Endothelial cell (in vitro differentiated cells): ENCODE measurements at regions not wholly inside any gene's neighbourhood (a gene's known extent, or its start where the extent isn't known, plus 50 kb on each side); places are given as distances from the start of the nearest gene placed in this dataset.

ENCODE experiments used
- DNase-seq: peaks from one replicate; pipeline ENCODE4 v3.0.0; 2021; ENCODE audit warnings: low spot score
- H3K27ac Mint-ChIP-seq: one replicate; pipeline ENCODE4 v1.8.0; 2021; ENCODE audit warnings: mixed read lengths, inconsistent platforms; ENCODE audit not compliant: unreplicated experiment
- H3K27me3 Mint-ChIP-seq: one replicate; pipeline ENCODE4 v1.8.0; 2021; ENCODE audit warnings: mild to moderate bottlenecking, moderate library complexity, mixed read lengths, inconsistent platforms; ENCODE audit not compliant: unreplicated experiment
- H3K36me3 Mint-ChIP-seq: one replicate; pipeline ENCODE4 v1.8.0; 2021; ENCODE audit warnings: mild to moderate bottlenecking, low read depth, mixed read lengths, inconsistent platforms; ENCODE audit not compliant: unreplicated experiment
- H3K4me1 Mint-ChIP-seq: one replicate; pipeline ENCODE4 v1.8.0; 2021; ENCODE audit warnings: mild to moderate bottlenecking, mixed read lengths, inconsistent platforms; ENCODE audit not compliant: unreplicated experiment
- H3K4me3 Mint-ChIP-seq: one replicate; pipeline ENCODE4 v1.8.0; 2021; ENCODE audit warnings: mild to moderate bottlenecking, mixed read lengths, inconsistent platforms; ENCODE audit not compliant: unreplicated experiment
- H3K9me3 Mint-ChIP-seq: one replicate; pipeline ENCODE4 v1.8.0; 2021; ENCODE audit warnings: mixed read lengths, inconsistent platforms; ENCODE audit not compliant: unreplicated experiment
- TF ChIP-seq, protein P1 (sequence below): fragments of 200-600 bp; sonication (generic); IDR thresholded peaks from one replicate; pipeline ENCODE4 v1.5.0; 2021; ENCODE audit warnings: antibody characterized with exemption; ENCODE audit not compliant: unreplicated experiment

DNA sequence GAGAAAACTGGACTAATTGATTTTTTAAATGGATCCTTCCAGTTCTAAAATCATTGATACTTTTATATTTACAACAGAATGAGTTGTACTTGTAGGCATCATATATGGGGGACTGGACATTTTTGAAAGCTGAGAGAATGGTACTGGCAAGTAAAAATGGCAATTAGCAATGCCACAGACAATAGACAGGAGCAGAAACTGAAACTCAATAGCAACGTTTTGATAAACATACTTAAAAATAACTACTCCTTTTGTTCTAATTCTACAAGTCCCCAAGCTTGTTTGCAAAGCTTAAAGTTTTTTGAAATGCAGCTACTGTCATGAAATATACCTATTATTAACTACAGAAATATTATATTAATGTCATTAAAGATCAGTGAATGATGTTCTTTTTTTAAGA lies 52.8 kb upstream of the FBXL7 start:
- no peaks in the 10 kb centered on the region for H3K9me3 Mint-ChIP-seq
- H3K4me3 Mint-ChIP-seq: no peak overlapping the region
- peaks cover 4% of the 10 kb centered on the region for H3K4me1 Mint-ChIP-seq
- TF ChIP-seq, protein P1, sequence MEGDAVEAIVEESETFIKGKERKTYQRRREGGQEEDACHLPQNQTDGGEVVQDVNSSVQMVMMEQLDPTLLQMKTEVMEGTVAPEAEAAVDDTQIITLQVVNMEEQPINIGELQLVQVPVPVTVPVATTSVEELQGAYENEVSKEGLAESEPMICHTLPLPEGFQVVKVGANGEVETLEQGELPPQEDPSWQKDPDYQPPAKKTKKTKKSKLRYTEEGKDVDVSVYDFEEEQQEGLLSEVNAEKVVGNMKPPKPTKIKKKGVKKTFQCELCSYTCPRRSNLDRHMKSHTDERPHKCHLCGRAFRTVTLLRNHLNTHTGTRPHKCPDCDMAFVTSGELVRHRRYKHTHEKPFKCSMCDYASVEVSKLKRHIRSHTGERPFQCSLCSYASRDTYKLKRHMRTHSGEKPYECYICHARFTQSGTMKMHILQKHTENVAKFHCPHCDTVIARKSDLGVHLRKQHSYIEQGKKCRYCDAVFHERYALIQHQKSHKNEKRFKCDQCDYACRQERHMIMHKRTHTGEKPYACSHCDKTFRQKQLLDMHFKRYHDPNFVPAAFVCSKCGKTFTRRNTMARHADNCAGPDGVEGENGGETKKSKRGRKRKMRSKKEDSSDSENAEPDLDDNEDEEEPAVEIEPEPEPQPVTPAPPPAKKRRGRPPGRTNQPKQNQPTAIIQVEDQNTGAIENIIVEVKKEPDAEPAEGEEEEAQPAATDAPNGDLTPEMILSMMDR: no peak
- H3K36me3 Mint-ChIP-seq: no peaks in the 10 kb centered on the region
- peaks cover 9% of the 10 kb centered on the region for H3K27me3 Mint-ChIP-seq
- no peak overlapping the region for H3K27ac Mint-ChIP-seq
- DNase-seq: no peak

DNA sequence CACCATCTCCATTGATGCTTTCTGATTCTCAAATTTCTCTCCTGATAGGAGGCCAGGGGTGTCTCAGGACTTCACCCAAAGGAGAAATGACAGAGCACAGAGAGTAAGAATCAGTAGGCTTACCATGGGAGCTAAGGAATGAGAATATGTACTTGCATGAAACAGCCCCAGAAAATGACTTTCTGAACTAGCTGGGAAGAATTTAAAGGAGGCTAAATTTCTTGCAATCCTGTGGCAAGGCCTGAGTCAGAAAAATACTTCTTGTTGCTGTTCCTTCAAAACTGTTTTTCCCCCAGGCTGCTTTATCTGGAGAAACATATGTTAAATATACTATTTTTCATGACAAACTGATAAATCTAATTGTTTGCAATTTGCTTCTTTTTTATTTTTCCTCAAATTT lies 53.4 kb upstream of the FBXL7 start:
- Mint-ChIP-seq H3K9me3 (no peaks in the 10 kb centered on the region), H3K4me1 (peaks cover 4% of the 10 kb centered on the region), H3K27me3 (peaks cover 9% of the 10 kb centered on the region), H3K27ac (no peak overlapping the region), H3K36me3 (no peaks in the 10 kb centered on the region), H3K4me3 (no peak overlapping the region)
- no peak for DNase-seq
- TF ChIP-seq, protein P1: no peak

GRCh38 chr5:15442193-15442570 lies 57.8 kb upstream of the FBXL7 start:
- H3K4me1 Mint-ChIP-seq: peaks cover 4% of the 10 kb centered on the region
- H3K27ac Mint-ChIP-seq: no peak overlapping the region
- H3K9me3 Mint-ChIP-seq: no peaks in the 10 kb centered on the region
- TF ChIP-seq, protein P1: no peak
- H3K4me3 Mint-ChIP-seq: no peak overlapping the region
- H3K27me3 Mint-ChIP-seq: peaks cover 5% of the 10 kb centered on the region
- DNase-seq: no peak
- no peaks in the 10 kb centered on the region for H3K36me3 Mint-ChIP-seq

DNA sequence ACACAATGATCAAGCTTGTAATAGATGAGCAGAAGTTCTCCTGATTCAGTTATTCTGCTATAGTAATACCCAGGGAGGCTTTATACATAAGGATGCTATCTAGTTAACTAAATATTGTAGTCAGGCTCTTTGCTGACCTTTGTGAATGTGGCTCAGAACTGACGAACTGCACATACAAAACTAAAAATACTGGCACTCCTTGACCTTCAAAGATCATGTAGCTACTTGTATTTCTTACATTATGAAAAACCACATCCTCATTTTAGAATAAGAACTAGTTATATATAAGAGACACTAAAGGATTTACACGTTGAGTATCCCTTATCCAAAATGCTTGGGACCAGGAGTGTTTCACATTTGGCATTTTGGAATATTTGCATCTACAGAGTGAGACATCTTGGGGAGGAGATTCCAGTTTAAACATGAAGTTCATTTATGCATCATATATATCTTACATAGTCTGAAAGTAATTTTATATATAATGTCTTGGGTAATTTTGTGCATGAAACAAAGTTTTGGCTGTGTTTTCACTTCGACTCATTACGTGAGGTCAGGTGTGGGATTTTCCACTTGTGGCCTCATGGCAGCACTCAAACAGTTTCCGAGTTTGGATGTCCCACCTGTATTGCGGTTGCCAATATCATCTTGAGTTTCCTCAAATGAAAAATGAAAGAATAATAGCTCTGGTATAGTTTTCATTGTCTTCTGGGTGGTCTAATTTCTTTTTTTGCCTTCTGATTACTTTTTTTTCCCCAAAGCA lies 58.4 kb upstream of the FBXL7 start:
- TF ChIP-seq, protein P1: no peak
- no peak for DNase-seq
- Mint-ChIP-seq H3K9me3 (no peaks in the 10 kb centered on the region), H3K4me3 (no peak overlapping the region), H3K27me3 (peaks cover 5% of the 10 kb centered on the region), H3K36me3 (no peaks in the 10 kb centered on the region), H3K27ac (no peak overlapping the region), H3K4me1 (peaks cover 4% of the 10 kb centered on the region)

DNA sequence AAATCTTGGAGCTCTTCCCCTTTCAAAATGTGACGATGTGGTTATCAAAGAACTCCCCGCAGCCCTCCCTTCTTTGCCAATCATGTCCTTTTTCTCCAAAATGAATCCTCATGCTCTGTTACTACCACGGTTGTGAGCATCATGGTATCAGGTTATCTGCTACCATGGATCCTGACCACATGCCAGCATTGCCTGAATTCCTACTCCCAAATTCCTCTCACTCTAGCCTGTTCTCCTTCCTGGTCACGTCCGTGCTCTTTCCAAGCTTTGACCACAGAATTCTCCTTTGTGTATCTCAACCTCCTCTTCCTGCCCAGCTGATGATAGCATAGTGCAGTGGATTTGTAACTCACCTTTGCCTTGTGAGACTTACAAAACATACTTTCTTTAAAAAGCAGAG lies 59.5 kb upstream of the FBXL7 start:
- Mint-ChIP-seq H3K27me3 (peaks cover 5% of the 10 kb centered on the region), H3K36me3 (no peaks in the 10 kb centered on the region), H3K27ac (no peak overlapping the region), H3K4me3 (no peak overlapping the region), H3K9me3 (no peaks in the 10 kb centered on the region), H3K4me1 (no peaks in the 10 kb centered on the region)
- no peak for DNase-seq
- TF ChIP-seq, protein P1: no peak
